GM06990 (cell line): ENCODE measurements at regions not wholly inside any gene's neighbourhood (a gene's known extent, or its start where the extent isn't known, plus 50 kb on each side); places are given as distances from the start of the nearest gene placed in this dataset.

Experiments
- DNase-seq: peaks from one replicate; pipeline ENCODE4 v3.0.0-alpha.2; 2011; ENCODE audit not compliant: insufficient read length; ENCODE audit errors: extremely low read depth
- H3K27me3 ChIP-seq: replicated peaks from 2 replicates; pipeline ENCODE4 v1.6.0; 2011; ENCODE audit warnings: low read length; ENCODE audit not compliant: control insufficient read depth, insufficient read depth
- H3K36me3 ChIP-seq: 2 replicates; pipeline ENCODE4 v1.5.1; 2011; ENCODE audit warnings: low read length; ENCODE audit not compliant: control insufficient read depth, insufficient read depth
- H3K4me3 ChIP-seq: replicated peaks from 2 replicates; pipeline ENCODE4 v1.5.1; 2011; ENCODE audit warnings: low read depth, mild to moderate bottlenecking, control low read depth, low read length
- CTCF ChIP-seq: IDR thresholded peaks from 2 replicates; pipeline ENCODE4 v1.5.1; 2011; ENCODE audit warnings: low read length, control low read depth, mild to moderate bottlenecking, inconsistent platforms; ENCODE audit not compliant: insufficient read depth, poor library complexity, severe bottlenecking

- H3K36me3 ChIP-seq = no peaks in the 10 kb centered on the region
- TF ChIP-seq CTCF = no peak
- H3K4me3 ChIP-seq = no peak overlapping the region
- H3K27me3 ChIP-seq = no peaks in the 10 kb centered on the region
- DNase-seq = no peak
Observed at GRCh38 chr11:128341280-128342248, 245.8 kb downstream of the ETS1 start.

DNA sequence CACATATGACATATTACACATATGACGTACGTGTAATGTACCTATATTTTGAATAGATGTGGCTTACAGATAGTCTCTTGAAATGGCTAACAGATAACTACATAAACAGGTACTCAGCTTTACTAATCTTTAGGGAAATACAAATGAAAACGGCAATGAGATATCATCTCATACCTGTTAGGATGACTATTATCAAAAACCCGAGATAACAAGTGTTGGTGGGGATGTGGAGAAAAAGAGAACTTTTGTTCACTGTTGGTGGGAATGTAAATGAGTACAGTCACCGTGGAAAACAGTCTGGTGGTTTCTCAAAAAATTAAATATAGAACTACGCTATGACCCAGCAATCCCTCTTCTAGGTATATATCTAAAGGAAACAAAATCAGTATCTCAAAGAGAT, 247.6 kb downstream of the ETS1 start:
- no peak overlapping the region for H3K4me3 ChIP-seq
- no peak for TF ChIP-seq CTCF
- no peaks in the 10 kb centered on the region for H3K27me3 ChIP-seq
- DNase-seq = no peak
- no peaks in the 10 kb centered on the region for H3K36me3 ChIP-seq

DNA sequence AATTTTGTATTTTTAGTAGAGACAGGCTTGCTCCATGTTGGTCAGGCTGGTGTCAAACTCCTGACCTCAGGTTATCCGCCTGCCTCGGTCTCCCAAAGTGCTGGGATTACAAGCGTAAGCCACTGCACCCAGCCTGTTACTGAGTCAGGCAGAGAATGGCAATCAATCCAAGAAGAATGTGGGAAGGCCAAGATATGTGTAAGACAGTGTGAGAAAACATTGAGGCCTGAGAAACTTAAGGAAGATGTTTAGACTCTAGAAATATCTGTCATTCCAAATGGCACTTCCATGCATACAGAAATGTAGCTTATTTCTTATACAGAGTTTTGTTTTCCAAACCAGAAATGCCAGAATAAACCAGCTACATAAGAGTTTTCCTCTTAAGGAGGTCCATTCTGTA, 248.5 kb downstream of the ETS1 start:
- no peak for TF ChIP-seq CTCF
- no peak for DNase-seq
- H3K36me3 ChIP-seq = no peaks in the 10 kb centered on the region
- no peaks in the 10 kb centered on the region for H3K27me3 ChIP-seq
- no peak overlapping the region for H3K4me3 ChIP-seq

DNA sequence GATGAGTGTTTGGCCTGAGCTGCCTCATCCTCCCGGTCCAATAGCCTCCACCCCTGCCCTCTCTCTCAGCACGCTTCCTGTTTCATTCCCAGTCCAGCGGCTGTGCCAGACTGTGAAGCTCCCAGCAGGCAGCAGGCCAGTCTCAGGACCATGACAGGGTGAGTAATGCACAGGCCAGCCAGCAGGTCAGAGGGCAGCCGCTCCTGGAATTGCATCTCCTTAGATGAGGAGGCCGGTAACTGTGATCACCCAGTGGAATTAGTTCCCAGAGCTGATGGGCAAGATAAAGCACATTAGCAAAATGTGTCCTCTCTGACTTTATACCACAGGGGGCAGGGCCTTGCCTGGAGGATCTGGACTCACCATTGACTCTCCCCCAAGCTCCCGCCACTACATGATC, 251.2 kb downstream of the ETS1 start:
- DNase-seq = no peak
- Histone ChIP-seq H3K4me3 (no peak overlapping the region), H3K27me3 (no peaks in the 10 kb centered on the region), H3K36me3 (no peaks in the 10 kb centered on the region)
- TF ChIP-seq CTCF = no peak

DNA sequence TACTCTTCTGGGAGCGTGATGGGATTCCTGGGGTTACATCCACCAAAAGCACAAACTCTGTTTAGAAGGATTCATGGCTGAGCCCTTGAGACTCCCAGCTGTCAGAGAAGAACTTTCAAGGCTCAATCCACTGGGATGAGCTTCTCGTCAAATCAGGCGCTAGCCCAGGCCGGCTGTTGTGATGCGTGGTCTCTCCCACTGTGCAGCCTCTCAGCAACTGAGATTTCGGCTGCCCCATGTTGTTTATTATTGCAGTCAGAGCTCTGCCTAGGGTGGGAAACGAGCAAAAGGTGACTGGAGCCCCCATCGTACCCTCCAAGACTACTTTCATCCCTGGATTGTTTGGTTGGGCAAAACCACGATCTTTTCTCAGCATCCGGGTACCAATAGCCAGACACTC, 251.6 kb downstream of the ETS1 start:
- no peaks in the 10 kb centered on the region for H3K36me3 ChIP-seq
- no peak overlapping the region for H3K4me3 ChIP-seq
- no peak for TF ChIP-seq CTCF
- no peak for DNase-seq
- no peaks in the 10 kb centered on the region for H3K27me3 ChIP-seq
